Neural cell (in vitro differentiated cells): ENCODE measurements at regions not wholly inside any gene's neighbourhood (a gene's known extent, or its start where the extent isn't known, plus 50 kb on each side); places are given as distances from the start of the nearest gene placed in this dataset.

Experiments
- H2AFZ ChIP-seq: fragments of 200-600, 300-800 bp; sonication (generic), shearing (Covaris generic); 2 replicates; pipeline ENCODE4 v1.6.0; 2014; ENCODE audit warnings: low read depth, mild to moderate bottlenecking, antibody characterized with exemption, low read length, moderate library complexity
- H3F3A ChIP-seq: fragments of 200-600 bp; shearing (Covaris generic); 2 replicates; pipeline ENCODE4 v1.6.1; 2016; ENCODE audit warnings: mild to moderate bottlenecking, moderate library complexity, mixed read lengths, antibody characterized with exemption, low read length; ENCODE audit not compliant: insufficient read depth, poor library complexity, severe bottlenecking
- H3K27ac ChIP-seq: fragments of 200-600, 300-800 bp; sonication (generic), shearing (Covaris generic); 2 replicates; pipeline ENCODE4 v1.5.1; 2014; ENCODE audit warnings: mild to moderate bottlenecking, low read length, moderate library complexity
- H3K27me3 ChIP-seq: fragments of 300-800, 200-600 bp; sonication (generic), shearing (Covaris generic); 2 replicates; pipeline ENCODE4 v1.6.0; 2014; ENCODE audit warnings: mild to moderate bottlenecking, low read depth, low read length, moderate library complexity; ENCODE audit not compliant: insufficient read depth
- H3K36me3 ChIP-seq: fragments of 300-800, 200-600 bp; sonication (generic), shearing (Covaris generic); 2 replicates; pipeline ENCODE4 v1.5.1; 2014; ENCODE audit warnings: mild to moderate bottlenecking, antibody characterized with exemption, low read length, moderate library complexity; ENCODE audit not compliant: insufficient read depth
- H3K4me2 ChIP-seq: fragments of 300-800, 200-600 bp; sonication (generic), shearing (Covaris generic); 2 replicates; pipeline ENCODE4 v1.6.0; 2014; ENCODE audit warnings: mild to moderate bottlenecking, low read length
- H3K4me3 ChIP-seq: fragments of 300-800, 200-600 bp; sonication (generic), shearing (Covaris generic); 2 replicates; pipeline ENCODE4 v1.5.1; 2014; ENCODE audit warnings: mild to moderate bottlenecking, low read length, moderate library complexity
- H3K79me2 ChIP-seq: fragments of 200-600 bp; shearing (Covaris generic); replicated peaks from 2 replicates; pipeline ENCODE4 v1.6.0; 2014; ENCODE audit warnings: mild to moderate bottlenecking, low read length, moderate library complexity; ENCODE audit not compliant: insufficient read depth
- H3K9ac ChIP-seq: fragments of 300-800, 200-600 bp; sonication (generic), shearing (Covaris generic); 2 replicates; pipeline ENCODE4 v1.6.1; 2016; ENCODE audit warnings: mild to moderate bottlenecking, low read length, mixed read lengths
- H3K9me2 ChIP-seq: fragments of 200-600 bp; shearing (Covaris generic); 2 replicates; pipeline ENCODE4 v1.6.1; 2016; ENCODE audit warnings: mild to moderate bottlenecking, low read length, mixed read lengths; ENCODE audit not compliant: insufficient read depth
- H3K9me3 ChIP-seq: fragments of 200-600, 300-800 bp; sonication (generic), shearing (Covaris generic); 2 replicates; pipeline ENCODE4 v1.6.1; 2016; ENCODE audit warnings: mild to moderate bottlenecking, mixed run types, low read length, moderate library complexity, mixed read lengths
- H4K20me1 ChIP-seq: fragments of 200-600 bp; shearing (Covaris generic); 2 replicates; pipeline ENCODE4 v1.6.1; 2016; ENCODE audit warnings: mild to moderate bottlenecking, mixed run types; ENCODE audit not compliant: insufficient read depth
- CTCF ChIP-seq: fragments of 450-650 bp; IDR thresholded peaks from 2 replicates; pipeline ENCODE4 v1.5.1; 2014; ENCODE audit warnings: antibody characterized with exemption, mild to moderate bottlenecking, moderate library complexity; ENCODE audit not compliant: poor library complexity, severe bottlenecking
- EP300 ChIP-seq: fragments of 450-650 bp; conservative IDR thresholded peaks from 2 replicates; pipeline ENCODE4 v1.6.1; 2014; ENCODE audit warnings: antibody characterized with exemption, mild to moderate bottlenecking, moderate library complexity; ENCODE audit not compliant: poor library complexity, severe bottlenecking
- EZH2 ChIP-seq: fragments of 200-600, 300-800 bp; shearing (Covaris generic), sonication (generic); IDR thresholded peaks from 2 replicates; pipeline ENCODE4 v1.6.1; 2014; ENCODE audit warnings: antibody characterized with exemption, low read length, borderline replicate concordance, mild to moderate bottlenecking; ENCODE audit not compliant: insufficient read depth, poor library complexity, severe bottlenecking
- MXI1 ChIP-seq: fragments of 450-650 bp; conservative IDR thresholded peaks from 2 replicates; pipeline ENCODE4 v1.6.1; 2014; ENCODE audit warnings: antibody characterized with exemption, mild to moderate bottlenecking; ENCODE audit not compliant: poor library complexity, severe bottlenecking
- POLR2AphosphoS5 ChIP-seq: IDR thresholded peaks from 2 replicates; pipeline ENCODE4 v1.6.1; 2012
- RAD21 ChIP-seq: fragments of 450-650 bp; conservative IDR thresholded peaks from 2 replicates; pipeline ENCODE4 v1.6.1; 2014; ENCODE audit warnings: antibody characterized with exemption, mild to moderate bottlenecking, moderate library complexity
- REST ChIP-seq: IDR thresholded peaks from 2 replicates; pipeline ENCODE4 v1.6.1; 2012; ENCODE audit warnings: borderline replicate concordance
- SMC3 ChIP-seq: fragments of 450-650 bp; conservative IDR thresholded peaks from 2 replicates; pipeline ENCODE4 v1.6.1; 2014; ENCODE audit warnings: antibody characterized with exemption, mild to moderate bottlenecking, moderate library complexity; ENCODE audit not compliant: poor library complexity
- TAF1 ChIP-seq: IDR thresholded peaks from 2 replicates; pipeline ENCODE4 v1.6.1; 2012; ENCODE audit warnings: low read depth

GRCh38 chr5:152297866-152298265 is 107.2 kb downstream of the NMUR2 start:
- no peaks in the 10 kb centered on the region for H3K9me3 ChIP-seq
- H3K4me3 ChIP-seq, result no peak overlapping the region
- no peaks in the 10 kb centered on the region for H3K9me2 ChIP-seq
- no peaks in the 10 kb centered on the region for H3K36me3 ChIP-seq
- no peak overlapping the region for H2AFZ ChIP-seq
- no peaks in the 10 kb centered on the region for H3K27me3 ChIP-seq
- no peak overlapping the region for H3K27ac ChIP-seq
- no peaks in the 10 kb centered on the region for H3K79me2 ChIP-seq
- no peak overlapping the region for H3K4me2 ChIP-seq
- H4K20me1 ChIP-seq, result no peaks in the 10 kb centered on the region
- TF ChIP-seq POLR2AphosphoS5 (no peak), EZH2 (no peak), CTCF (no peak), TAF1 (no peak), MXI1 (no peak), SMC3 (no peak), REST (no peak), RAD21 (no peak), EP300 (no peak)
- no peak overlapping the region for H3K9ac ChIP-seq
- H3F3A ChIP-seq, result no peaks in the 10 kb centered on the region

- H2AFZ ChIP-seq, result no peak overlapping the region
- no peak overlapping the region for H3K9ac ChIP-seq
- no peaks in the 10 kb centered on the region for H4K20me1 ChIP-seq
- no peak for TF ChIP-seq SMC3
- no peaks in the 10 kb centered on the region for H3K9me2 ChIP-seq
- no peak overlapping the region for H3K4me3 ChIP-seq
- H3K27me3 ChIP-seq, result no peaks in the 10 kb centered on the region
- H3K27ac ChIP-seq, result no peak overlapping the region
- H3K9me3 ChIP-seq, result peaks cover 3% of the 10 kb centered on the region
- H3K36me3 ChIP-seq, result no peaks in the 10 kb centered on the region
- no peaks in the 10 kb centered on the region for H3F3A ChIP-seq
- H3K4me2 ChIP-seq, result no peak overlapping the region
- no peaks in the 10 kb centered on the region for H3K79me2 ChIP-seq
Measured at GRCh38 chr5:152293189-152293588, 111.9 kb downstream of the NMUR2 start.

GRCh38 chr5:152290181-152290580 is 114.9 kb downstream of the NMUR2 start:
- peaks cover 3% of the 10 kb centered on the region for H3K9me3 ChIP-seq
- no peaks in the 10 kb centered on the region for H3K27me3 ChIP-seq
- H3K36me3 ChIP-seq, result no peaks in the 10 kb centered on the region
- TF ChIP-seq CTCF (no peak), POLR2AphosphoS5 (no peak), EZH2 (no peak), REST (no peak), MXI1 (no peak), TAF1 (no peak), SMC3 (no peak)
- H3K4me3 ChIP-seq, result no peak overlapping the region
- H3K4me2 ChIP-seq, result no peak overlapping the region
- H3K9ac ChIP-seq, result no peak overlapping the region
- no peak overlapping the region for H2AFZ ChIP-seq
- H3K9me2 ChIP-seq, result no peaks in the 10 kb centered on the region
- H4K20me1 ChIP-seq, result no peaks in the 10 kb centered on the region
- no peaks in the 10 kb centered on the region for H3F3A ChIP-seq
- H3K79me2 ChIP-seq, result no peaks in the 10 kb centered on the region
- H3K27ac ChIP-seq, result no peak overlapping the region
